Kidney (tissue), 13 donors: ENCODE measurements at regions not wholly inside any gene's neighbourhood (a gene's known extent, or its start where the extent isn't known, plus 50 kb on each side); places are given as distances from the start of the nearest gene placed in this dataset.
"Not testable (repeated sequence)": the region's sequence is repeated elsewhere in the genome, so short reads cannot be mapped to it uniquely, and the experiment has no call there.

ENCODE experiments used
- DNase-seq, 5 donors: peaks; one replicate each; pipeline ENCODE4 v3.0.0-alpha.2; 2013 to 2020
- FAIRE-seq: peaks from 2 replicates; lab custom pipeline; 2012; peaks lifted over from hg19 to GRCh38; lab: Jason Lieb, UNC
- H3K27ac ChIP-seq, 2 donors: one replicate each; pipeline ENCODE4 v1.7.0; 2013; ENCODE audit warnings: low read depth in 2 of 2, low read length in 2 of 2, inconsistent platforms in 1 of 2
- H3K27me3 ChIP-seq: one replicate; pipeline ENCODE4 v1.7.1; 2013; ENCODE audit warnings: low read length, inconsistent platforms; ENCODE audit not compliant: control insufficient read depth, insufficient read depth
- H3K36me3 ChIP-seq, 3 donors: one replicate each; pipeline versions ENCODE4 v1.7.0 to v1.7.1; 2013; ENCODE audit warnings: low read length in 3 of 3, control low read depth in 1 of 3, inconsistent platforms in 1 of 3; ENCODE audit not compliant: insufficient read depth in 3 of 3, control insufficient read depth in 2 of 3
- H3K4me1 ChIP-seq, 3 donors: one replicate each; pipeline versions ENCODE4 v1.7.0 to v1.7.1; 2013; ENCODE audit warnings: low read length in 3 of 3, inconsistent platforms in 1 of 3, low read depth in 1 of 3; ENCODE audit not compliant: control insufficient read depth in 2 of 3, insufficient read depth in 2 of 3
- H3K4me3 ChIP-seq, 3 donors: one replicate each; pipeline versions ENCODE4 v1.7.0 to v1.8.1; 2013; ENCODE audit warnings: low read length in 3 of 3, control low read depth in 1 of 3, inconsistent platforms in 1 of 3
- H3K9ac ChIP-seq, 3 donors: one replicate each; pipeline versions ENCODE4 v1.7.0 to v1.7.1; 2013; ENCODE audit warnings: low read length in 3 of 3, control low read depth in 1 of 3, inconsistent platforms in 1 of 3
- H3K9me3 ChIP-seq, 3 donors: one replicate each; pipeline versions ENCODE4 v1.7.0 to v1.7.1; 2013; ENCODE audit warnings: low read length in 3 of 3, control low read depth in 1 of 3, inconsistent platforms in 1 of 3; ENCODE audit not compliant: control insufficient read depth in 2 of 3, insufficient read depth in 1 of 3
- intact Hi-C: fragments of 100-400 bp; cut with DNase I; formaldehyde crosslinking; loops from one replicate; pipeline ENCODE4 v1.11.1; 2022
- TF ChIP-seq, protein P1 (sequence below): IDR thresholded peaks from 3 replicates; pipeline ENCODE4 v1.5.1; 2012; ENCODE audit warnings: mild to moderate bottlenecking, moderate library complexity, borderline replicate concordance; ENCODE audit not compliant: insufficient read depth; ENCODE audit errors: extremely low read depth
- donor health status: control.
- donor health status: control.
- donor health status: control.
- donor health status: control.
- donor health status: control.
- donor health status: DM: yes; HTN: yes; CAD: no.
- donor health status: Normal renal cell carcinoma (clear cell type).

DNA sequence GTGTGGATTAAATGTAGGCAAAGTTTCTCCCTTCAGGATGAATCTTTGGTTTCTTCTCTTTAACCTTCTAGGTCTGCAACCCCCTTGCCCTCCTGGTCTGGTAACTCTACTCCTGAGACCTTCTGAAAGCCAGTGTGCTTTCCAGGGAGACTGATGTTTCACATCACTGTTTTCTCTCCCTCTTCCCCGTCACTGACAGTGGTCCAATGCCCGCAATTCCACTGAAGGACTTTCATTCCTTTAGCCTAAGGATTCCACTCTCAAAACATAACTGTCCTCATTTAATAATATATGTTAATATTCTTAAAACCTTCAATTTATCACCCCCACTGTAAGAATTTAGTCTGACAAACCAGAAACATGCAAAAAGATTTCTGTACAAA, 101.5 kb upstream of the CPNE4 start:
- TF ChIP-seq, protein P1, sequence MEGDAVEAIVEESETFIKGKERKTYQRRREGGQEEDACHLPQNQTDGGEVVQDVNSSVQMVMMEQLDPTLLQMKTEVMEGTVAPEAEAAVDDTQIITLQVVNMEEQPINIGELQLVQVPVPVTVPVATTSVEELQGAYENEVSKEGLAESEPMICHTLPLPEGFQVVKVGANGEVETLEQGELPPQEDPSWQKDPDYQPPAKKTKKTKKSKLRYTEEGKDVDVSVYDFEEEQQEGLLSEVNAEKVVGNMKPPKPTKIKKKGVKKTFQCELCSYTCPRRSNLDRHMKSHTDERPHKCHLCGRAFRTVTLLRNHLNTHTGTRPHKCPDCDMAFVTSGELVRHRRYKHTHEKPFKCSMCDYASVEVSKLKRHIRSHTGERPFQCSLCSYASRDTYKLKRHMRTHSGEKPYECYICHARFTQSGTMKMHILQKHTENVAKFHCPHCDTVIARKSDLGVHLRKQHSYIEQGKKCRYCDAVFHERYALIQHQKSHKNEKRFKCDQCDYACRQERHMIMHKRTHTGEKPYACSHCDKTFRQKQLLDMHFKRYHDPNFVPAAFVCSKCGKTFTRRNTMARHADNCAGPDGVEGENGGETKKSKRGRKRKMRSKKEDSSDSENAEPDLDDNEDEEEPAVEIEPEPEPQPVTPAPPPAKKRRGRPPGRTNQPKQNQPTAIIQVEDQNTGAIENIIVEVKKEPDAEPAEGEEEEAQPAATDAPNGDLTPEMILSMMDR, result no peak
- no peak overlapping the region for H3K9ac ChIP-seq
- no peaks in the 10 kb centered on the region for H3K9me3 ChIP-seq
- no peak for FAIRE-seq
- no peaks in the 10 kb centered on the region for H3K4me1 ChIP-seq
- H3K36me3 ChIP-seq, result no peaks in the 10 kb centered on the region
- DNase-seq, result no peak
- intact Hi-C loops, result no loop called here
- H3K27ac ChIP-seq, result no peak overlapping the region
- H3K4me3 ChIP-seq, result no peak overlapping the region
- H3K27me3 ChIP-seq, result no peaks in the 10 kb centered on the region

DNA sequence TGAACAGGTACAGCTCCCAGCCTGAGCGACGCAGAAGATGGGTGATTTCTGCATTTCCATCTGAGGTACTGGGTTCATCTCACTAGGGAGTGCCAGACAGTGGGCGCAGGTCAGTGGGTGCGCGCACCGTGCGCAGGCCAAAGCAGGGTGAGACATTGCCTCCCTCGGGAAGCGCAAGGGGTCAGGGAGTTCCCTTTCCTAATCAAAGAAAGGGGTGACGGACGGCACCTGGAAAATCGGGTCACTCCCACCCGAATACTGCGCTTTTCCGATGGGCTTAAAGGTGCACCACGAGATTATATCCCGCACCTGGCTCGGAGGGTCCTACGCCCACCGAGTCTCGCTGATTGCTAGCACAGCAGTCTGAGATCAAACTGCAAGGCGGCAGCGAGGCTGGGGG, 102.1 kb upstream of the CPNE4 start:
- intact Hi-C loops, H3K9me3 ChIP-seq, H3K4me1 ChIP-seq, DNase-seq, H3K27me3 ChIP-seq, H3K9ac ChIP-seq, FAIRE-seq, H3K4me3 ChIP-seq, H3K27ac ChIP-seq, H3K36me3 ChIP-seq: not testable (repeated sequence)

DNA sequence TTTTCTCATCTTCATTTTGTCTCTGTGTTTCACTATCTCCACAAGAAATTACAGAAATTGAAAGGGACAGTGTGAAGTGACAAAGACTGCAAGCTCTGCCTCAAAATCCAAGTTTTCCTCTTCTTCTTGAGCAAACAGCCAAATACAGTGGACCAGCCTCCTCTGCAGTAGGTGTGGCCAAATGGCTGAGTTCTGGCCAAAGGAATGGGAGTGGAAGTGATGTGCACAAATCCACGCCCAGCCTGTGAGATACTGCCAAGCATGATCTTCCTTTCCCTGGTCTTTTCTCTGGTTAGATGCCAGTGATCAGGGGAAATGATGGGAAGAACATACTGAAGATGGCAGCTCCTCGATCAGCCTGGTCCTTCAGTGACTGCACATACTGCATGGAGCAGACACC, 111.0 kb upstream of the CPNE4 start:
- intact Hi-C loops, result no loop called here
- no peaks in the 10 kb centered on the region for H3K4me1 ChIP-seq
- no peaks in the 10 kb centered on the region for H3K27me3 ChIP-seq
- FAIRE-seq (no peak), DNase-seq (no peak)
- H3K9ac ChIP-seq, result no peak overlapping the region
- H3K9me3 ChIP-seq, result no peaks in the 10 kb centered on the region
- no peak overlapping the region for H3K27ac ChIP-seq
- no peak overlapping the region for H3K4me3 ChIP-seq
- H3K36me3 ChIP-seq, result no peaks in the 10 kb centered on the region
- TF ChIP-seq, protein P1, result no peak

DNA sequence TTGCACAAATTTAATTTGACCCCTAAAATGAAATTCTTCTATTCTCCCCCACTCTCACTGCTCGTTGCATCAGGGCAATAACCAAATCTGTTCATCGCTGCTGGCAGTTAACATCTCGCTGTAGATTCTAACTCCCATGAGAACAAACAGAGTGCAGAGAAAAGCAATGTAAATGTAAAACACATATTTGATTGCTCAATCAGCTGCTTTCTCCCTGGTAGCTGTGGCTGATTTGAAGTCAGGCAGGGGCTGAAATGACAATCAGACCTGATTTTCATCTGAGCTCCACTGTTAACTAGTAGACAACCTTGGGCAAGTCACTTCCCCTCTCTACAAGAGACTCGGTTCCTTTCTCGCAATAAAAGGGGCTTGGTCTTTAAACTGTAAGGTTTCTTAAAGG, 119.8 kb upstream of the CPNE4 start:
- H3K9ac ChIP-seq, result no peak overlapping the region
- TF ChIP-seq, protein P1, result no peak

More for the DNA sequence above, 119.8 kb upstream of the CPNE4 start:
- Histone ChIP-seq H3K9me3 (no peaks in the 10 kb centered on the region), H3K36me3 (no peaks in the 10 kb centered on the region), H3K27ac (no peak overlapping the region), H3K4me3 (no peak overlapping the region), H3K4me1 (no peaks in the 10 kb centered on the region), H3K27me3 (no peaks in the 10 kb centered on the region)
- DNase-seq (no peak), FAIRE-seq (no peak)
- intact Hi-C loops, result no loop called here
